Suppressor macrophage (primary cell): ENCODE measurements at regions not wholly inside any gene's neighbourhood (a gene's known extent, or its start where the extent isn't known, plus 50 kb on each side); places are given as distances from the start of the nearest gene placed in this dataset.

Source experiments
- DNase-seq, 4 experiments: peaks; one replicate each; pipeline ENCODE4 v3.0.0-alpha.2; 2020 to 2022

DNA sequence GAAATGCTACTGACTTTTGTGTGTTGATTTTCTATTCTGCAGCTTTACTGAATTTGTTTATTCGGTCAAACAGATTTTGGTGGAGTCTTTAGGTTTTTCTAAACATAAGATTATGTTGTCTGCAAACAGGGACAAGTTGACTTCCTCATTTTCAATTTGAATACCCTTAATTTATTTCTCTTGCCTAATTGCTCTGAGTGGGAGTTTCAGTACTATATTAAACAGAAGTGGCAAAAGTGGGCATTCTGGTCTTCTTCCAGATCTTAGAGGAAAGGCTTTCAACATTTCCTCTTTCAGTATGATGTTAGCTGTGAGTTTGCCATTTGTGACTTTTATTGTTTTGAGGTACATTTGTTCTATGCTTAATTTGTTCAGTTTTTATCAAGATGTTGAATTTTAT is 268.5 kb downstream of the WNT5A start:
- DNase-seq: peak in 2 of 4 experiments; percentile 41 to 49

DNA sequence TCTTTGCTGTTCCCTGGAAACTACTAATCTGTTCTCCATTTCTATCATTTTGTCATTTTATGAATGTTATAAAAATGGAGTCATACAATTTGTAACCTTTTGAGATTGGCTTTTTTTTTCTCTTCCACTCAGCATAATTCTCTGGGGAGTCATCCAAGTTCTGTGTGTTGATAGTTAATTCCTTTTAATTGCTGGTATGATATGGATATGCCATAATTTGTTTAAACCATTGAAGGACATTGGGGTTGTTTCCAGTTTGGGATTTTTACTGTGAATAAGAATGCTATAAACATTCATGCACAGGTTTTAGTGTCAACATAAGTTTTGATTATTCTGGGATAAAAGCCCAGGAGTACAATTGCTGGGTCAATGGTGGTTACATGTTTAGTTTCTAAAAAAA is 279.4 kb downstream of the WNT5A start:
- DNase-seq: no peak

DNA sequence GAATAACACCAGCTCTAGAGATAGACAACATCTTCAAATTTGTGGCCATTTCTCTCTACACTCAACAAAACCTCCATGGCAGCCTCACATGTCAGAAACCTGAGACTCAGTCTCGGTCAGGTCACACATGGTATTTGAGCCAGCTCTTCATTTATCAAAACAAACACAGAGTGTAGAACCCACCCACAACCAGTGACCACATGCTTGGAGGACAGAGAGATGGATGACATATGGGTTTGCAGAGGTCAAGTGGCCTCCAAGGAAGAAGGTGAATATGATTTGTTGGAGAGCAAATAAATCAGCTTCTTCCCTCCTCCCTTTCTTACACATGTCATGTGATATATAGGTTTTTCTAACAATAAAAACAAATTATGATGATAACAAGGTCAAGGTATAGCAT is 278.1 kb upstream of the LRTM1 start:
- no peak for DNase-seq

DNA sequence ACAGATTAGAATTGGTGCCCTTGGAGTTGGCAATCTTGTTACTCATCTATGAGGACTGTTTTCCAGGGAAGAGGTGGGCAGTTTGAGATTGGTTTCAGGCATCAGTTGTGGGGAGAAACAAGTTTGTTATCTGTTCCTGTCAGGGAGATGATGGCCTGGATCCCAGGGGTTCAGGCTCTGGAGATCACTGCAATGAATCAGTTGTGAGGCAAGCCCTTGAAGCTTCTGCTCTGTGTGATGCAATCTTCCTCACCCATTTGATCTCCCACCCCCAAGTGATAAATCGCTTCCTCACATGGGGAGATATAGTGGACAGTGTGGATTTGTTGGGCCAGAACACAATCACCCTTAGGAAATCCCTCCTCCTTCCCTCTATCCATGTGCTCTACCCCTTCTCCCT is 276.6 kb upstream of the LRTM1 start:
- DNase-seq: no peak

DNA sequence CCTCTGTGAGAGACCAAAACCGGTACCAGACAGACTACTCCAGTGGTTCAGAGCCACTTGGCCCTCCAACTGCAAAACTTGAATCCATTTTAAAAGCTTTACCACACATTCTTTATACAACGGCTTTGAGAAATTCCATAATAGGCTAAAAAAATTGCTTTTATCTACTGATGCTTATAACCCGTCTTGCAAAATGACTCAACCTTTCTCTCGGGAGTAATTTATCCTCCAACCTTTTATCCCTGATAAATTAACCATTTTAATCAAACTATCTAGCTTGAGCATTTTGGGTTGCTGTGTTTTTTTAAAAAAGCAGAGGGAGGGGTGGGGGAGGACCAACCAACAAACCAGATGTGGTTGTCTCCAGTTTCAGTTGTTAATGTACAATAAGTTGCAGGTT is 275.7 kb upstream of the LRTM1 start:
- no peak for DNase-seq

DNA sequence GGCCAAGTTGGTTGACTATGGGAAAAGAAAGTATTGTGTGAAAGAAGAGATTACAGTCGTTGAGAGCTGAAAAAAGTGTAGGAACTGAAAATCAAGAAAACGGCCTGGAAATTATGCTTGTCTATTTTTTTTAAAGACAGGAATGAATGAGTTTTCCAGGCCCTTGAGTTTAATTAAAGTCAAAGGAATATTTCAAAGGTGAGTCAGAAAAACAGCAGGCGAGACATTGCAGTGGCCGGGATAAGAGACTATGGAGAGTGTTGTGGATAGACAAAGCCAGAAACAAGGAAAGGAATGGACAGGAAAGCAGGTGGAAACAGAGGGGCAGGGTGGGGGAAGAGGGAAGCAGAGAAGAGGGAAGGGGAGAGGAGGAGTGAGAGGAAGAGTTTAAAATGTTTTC is 275.1 kb upstream of the LRTM1 start:
- DNase-seq: no peak

DNA sequence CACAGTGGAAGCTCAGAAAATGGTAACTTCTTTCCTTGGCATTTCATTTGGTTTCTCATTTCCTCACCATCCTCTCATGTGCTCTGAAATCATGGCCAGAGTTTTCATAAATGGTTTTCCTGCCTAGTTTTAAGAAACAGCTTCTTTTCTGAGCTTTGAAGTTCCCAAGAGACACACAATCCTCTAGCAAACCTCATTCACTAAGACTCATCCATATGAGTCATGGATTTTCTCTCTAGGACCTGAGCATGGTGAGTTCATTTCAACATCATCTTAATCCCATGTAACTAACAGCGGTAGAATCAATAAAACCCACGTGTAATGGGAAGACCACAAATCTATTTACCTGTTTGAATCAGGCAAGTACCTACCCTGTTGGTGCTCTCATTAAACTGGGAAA is 274.5 kb upstream of the LRTM1 start:
- no peak for DNase-seq

DNA sequence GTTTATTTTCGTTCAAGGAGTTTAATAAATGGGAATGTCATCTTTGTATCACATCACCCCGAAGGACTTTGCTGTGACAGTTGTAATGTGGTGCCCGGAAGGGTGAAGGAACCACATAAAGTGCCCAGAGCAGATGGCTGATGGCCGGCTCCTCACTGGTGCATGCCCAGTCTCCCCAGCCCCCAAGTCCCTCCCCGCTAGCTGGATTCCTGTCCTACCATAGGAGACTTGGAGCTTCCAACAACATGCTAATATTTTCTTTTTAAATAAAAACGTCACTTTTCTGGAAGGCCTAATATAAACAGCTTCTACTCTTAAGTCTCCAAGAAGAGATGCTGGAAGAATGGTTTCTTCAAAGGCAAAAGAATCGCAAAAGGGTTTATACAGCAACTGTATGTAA is 273.9 kb upstream of the LRTM1 start:
- DNase-seq: no peak

DNA sequence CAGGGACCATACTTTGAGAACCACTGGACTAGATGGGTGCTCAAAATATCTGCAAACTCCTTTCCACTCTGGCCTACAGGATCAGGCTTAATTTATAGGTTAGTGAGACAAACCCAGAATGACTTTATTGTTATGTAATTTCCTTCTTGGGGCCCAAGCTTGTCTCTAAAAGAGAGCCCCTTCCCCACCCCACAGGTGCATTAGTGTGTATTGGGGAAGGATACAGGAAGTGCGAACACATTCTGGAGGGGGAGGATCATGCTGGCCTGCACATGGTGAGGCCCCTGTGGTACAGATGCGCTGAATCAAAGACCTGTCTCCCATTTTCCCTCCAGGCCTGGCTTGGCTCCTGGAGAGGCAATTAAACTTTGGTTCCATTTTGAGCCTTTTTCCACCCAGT is 273.0 kb upstream of the LRTM1 start:
- DNase-seq: no peak

DNA sequence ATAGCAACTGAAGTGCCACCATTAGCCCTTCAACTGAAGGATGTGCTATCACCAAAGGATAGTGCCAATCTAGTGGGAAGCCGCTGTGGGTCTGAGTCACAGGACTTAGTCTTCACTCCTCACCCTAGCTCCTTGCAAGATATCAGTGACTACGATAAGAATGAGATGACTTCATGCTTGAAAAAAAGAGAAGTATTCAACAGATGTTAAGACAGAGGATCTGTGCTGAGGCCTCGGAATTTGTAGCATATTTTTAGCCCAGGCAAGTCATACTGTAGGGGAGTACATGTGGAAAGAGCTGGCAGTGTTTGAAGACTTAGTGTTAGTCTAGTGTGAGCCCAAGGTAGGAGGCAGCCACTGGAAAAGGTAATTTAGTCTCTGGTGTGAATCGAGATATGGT is 270.7 kb upstream of the LRTM1 start:
- peak in 1 of 4 experiments; percentile 27 for DNase-seq

DNA sequence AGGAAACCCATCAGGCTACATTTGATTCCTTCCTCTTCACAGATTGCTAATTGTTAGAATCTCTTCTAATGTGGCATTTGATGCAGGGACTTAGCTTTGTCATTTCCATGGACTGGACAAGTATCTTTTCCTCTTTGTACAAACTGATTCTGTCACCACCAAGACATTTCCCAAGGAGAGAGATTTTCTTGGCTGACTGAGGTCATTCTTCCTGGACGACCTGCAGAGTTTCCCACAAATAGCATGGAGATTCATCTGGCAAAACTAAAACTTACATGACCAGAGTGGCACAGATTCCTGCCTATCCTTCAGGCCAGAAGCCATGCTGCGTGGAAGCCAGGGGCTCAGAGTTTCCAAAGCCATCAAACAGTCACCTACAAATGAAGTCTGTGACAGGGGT is 269.2 kb upstream of the LRTM1 start:
- no peak for DNase-seq

DNA sequence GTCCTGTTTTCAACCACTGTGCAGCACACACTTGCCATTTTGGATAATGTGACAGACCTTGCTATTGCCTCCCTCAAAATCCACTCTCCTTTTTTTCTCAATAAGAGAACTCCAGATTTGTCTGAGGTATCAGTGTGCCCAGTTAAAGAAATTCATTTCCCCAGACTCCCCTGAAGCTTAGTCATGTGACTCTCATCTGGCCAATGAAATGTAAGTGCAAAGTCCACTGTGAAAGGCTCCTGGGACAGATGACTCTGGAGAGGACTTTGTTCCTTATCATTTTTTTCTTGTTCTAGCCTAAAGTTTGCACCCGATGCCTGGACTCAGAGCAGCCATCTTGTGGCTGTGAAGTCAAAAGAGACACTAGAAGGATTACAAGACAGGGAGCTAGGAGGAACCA is 268.6 kb upstream of the LRTM1 start:
- no peak for DNase-seq

DNA sequence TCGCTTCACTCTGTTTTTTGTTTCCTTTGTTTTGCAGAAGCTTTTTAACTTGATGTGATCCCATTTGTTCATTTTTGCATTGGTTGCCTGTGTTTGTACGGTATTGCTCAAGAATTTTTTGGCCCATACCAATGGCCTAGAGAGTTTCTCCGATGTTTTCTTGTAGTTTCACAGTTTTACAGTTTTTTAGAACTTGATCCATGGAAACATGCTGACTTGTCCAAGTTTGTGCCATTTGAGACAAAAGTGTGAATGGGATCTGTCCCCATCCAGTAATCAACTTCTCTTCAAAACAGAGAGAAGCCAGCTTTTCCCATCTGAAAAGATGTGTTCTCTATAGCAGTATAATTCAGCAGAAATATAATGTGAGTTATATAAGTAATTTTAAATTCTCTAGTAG is 266.5 kb upstream of the LRTM1 start:
- no peak for DNase-seq

DNA sequence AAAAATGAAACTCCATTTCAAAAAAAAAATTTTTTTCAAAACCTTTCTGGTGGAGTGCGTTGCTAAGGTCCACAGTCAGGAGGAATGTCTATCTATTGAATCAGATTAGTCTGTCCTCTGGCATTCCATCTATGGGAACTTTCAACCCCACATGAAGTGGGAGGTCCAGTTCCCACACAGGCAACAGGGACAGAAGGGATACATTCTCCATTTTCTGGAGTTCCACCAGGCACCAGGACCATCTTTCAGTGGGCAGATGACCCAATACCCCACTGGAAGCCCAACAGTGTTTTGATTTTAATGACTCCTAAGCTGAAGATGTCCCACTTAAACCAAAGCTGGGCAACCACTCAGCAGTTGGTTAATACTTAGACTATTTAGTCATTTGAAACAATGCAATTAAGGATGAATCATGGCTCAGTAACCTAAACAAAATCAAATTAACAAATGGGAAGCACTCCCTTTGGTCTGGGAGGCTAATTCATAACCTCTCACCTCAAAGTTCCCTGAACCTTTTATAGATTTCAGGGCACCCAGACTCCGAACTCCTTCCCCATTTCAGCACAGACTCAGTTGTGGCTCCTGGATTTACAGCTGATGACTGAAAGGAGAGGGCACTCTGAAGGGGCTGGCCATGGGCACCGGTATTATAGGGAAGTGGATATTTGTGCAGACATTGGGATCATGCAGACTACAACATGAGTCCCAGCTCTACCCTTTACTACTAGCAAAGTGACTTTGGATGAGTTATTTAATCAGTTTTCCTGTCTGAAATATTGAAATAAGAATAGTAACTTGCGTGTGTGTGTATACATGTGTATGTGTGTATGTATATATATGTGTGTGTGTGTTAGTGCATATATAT is 264.3 kb upstream of the LRTM1 start:
- DNase-seq: no peak

DNA sequence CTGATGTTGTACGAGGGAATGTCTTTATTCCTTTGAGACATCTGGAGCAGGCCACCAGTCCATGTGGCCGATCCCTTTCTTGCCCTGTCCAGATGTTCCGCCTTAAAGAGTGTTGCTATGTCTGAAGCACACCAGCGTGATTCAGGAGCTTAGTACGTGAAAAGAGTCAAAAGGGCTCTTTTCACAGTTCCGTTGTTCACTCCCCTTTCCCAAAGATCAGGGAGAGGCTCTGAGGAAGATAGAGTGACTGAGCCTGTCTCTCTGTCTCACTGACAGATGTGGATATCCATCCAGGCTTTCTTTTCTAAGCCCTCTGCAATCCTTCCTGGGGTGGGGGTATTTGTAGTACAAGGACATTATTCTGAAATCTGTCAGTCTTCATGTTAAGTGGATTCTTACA is 262.5 kb upstream of the LRTM1 start:
- DNase-seq: no peak

DNA sequence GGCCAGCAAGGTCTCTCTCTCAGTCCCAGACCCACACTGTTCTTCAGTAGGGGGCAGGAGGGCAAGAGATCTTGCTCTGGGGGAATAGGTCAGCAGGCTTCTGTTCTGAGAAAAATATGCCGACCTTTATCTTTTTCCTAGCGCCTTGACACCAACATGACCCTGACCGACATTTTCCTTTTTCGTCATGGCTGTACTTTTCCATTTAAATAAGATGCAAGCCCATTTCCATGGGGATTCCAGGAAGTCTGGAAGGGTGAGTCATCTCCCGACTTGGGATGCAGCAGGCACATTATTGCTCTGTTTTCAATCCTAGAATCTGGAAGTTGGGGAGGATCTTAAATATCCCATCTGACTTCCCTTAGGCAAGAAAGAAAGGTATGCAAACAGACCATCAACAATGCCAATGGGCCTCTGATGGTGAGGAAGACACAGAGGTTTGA is 261.5 kb upstream of the LRTM1 start:
- DNase-seq: no peak

DNA sequence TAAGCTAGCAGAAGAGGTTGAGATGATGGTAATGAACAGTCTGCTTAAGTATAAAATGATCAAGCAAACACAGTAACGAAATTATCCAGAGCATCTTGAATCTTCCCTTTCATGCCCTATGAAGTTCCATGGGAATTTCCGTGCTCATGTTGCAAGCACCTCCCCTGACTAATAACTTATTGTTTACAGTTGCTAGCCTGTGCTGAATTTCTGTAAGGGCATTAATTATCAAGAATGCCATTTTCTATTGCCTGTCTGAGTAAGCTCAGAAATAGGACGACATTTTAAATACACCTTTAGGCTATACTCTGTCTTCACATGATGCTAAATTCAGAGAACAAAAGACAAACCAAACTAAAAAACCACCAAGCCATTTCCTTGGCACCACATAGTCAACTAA is 257.5 kb upstream of the LRTM1 start:
- DNase-seq: no peak

DNA sequence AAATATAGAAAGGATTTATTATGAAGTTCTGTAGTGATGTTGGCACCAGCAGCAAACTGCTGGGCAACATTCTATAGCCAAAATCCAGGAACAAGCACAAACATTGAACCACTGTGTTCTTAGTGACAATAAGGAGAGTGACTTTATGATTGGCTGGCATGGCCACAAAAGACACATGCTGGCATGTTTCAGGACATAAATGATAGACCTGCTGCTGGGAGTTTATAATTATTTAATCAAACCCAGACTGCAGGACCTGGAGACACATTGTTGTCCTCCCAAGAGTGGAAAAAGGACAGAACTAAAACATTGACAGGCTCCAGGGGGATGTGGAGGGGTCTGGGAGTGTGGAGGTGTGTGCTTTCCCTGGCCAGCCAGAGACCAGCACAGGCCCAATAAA is 255.3 kb upstream of the LRTM1 start:
- no peak for DNase-seq

DNA sequence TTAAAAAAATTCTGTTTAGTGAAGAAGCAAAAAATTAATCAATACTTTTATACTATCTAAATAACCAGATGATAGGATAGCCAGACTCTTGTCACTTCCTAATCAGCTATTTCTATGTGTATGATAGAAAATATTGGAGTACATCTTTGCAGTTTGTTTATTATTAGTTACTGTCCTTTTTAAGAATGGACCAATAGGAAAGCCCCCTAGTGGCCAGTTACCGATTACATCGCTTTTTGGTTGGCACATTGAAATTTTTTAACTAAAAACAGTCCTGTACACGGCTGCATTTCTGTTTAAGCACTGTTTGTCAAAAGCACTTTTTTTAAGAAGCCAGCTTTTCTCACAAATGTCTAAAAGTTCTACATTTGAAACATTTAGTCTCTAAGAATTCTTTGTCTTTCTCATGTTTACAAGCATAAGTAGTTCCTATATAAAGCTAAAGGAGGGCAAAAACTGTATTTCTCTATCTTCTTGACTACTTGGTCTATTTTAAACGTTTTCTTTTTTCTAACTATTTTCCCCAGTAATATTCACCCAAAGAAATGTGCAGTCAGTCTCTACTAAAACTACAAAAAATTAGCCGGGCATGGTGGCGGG is 253.2 kb upstream of the LRTM1 start:
- DNase-seq: peak; percentile 59 to 81 (median 69)

DNA sequence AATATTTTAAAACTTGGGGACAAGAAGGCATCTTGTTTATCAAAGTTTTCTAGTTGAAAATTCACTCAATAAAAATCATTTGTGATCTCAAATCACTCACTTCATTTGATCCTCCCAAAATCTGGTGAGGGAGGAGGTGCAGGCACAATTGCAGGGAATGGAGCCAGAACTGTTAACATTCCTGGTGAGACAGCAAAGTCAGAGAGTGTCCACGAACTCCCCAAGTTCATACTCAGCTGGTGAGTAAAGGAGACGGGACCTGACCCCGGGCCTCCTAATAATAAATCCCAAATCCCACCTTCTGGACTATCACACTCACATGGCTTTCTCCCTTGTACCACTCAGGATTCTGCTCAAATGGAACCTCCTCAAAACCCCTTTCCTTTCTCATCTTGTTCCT is 252.3 kb upstream of the LRTM1 start:
- no peak for DNase-seq

DNA sequence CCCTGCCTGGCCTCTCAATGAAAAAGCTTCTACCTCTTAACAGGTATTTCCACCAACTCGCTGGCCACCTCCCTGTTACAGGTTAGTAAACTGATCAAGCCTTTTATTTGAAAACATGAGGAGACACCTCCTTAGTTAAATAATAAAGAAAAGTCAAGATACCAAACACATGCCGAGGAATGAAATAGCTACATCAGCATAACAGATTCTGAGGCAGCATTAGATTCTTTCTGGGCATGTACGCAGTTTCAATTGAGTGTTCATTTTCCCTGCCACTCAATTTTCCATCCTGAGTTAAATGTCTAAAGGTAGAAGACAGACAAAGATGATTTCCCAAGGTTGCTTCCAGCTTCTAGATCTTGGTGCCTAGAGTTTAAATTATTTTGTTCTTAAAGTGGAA is 250.5 kb upstream of the LRTM1 start:
- no peak for DNase-seq

DNA sequence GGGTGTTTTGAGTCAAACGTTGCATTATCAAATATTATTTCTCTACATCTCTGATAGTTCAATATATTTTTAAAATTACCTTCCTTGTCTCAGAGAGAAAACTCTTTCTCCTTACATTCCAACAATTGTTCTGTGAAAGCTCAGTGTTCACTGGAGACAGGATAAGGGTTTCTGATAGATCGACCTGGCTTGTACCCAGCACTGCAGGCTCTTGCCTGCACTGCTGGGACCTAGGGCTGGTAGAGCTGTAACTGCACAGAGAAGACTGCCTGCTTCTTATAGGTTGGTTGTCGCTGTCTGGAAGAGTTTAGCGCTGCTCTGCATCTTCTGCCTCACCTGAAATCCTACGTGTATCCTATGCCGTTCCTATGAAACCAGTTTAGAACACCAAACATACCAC is 249.9 kb upstream of the LRTM1 start:
- no peak for DNase-seq

DNA sequence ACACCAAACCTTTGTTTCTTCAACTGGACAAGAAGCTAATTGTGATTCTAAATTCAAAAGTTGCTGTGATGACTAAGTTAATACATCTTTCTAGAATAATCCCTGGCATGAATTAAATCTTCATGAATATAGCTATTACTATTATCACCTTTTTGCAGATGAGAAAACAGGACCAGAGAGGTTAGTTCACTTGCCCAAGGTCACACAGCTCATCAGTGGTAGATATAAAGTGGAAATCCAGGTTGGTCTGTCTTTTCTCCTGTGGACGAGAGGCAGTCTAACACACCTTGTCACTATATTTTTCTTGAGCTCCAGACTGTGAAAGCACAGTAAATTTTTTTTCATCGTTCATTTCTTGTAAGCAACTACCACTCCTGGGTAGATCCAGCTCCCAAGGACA is 247.6 kb upstream of the LRTM1 start:
- DNase-seq: no peak

DNA sequence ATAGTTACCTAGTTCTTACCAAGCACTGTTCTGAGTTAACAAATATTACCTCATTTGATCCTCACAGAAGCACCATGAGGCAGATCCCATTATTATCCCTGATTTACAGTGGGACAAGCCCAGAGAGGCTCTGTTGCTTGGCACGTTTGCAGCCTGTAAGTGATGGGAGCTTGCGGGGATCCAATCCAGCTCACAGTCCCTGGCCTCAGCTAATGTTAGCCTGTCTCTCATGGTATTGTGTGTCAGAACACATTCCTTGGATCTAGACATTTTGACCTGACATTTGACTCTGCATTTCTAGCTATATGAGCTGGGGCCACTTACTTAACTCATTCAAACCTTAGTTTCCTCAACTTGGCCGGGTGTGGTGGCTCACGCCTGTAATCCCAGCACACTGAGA is 246.9 kb upstream of the LRTM1 start:
- DNase-seq: no peak

DNA sequence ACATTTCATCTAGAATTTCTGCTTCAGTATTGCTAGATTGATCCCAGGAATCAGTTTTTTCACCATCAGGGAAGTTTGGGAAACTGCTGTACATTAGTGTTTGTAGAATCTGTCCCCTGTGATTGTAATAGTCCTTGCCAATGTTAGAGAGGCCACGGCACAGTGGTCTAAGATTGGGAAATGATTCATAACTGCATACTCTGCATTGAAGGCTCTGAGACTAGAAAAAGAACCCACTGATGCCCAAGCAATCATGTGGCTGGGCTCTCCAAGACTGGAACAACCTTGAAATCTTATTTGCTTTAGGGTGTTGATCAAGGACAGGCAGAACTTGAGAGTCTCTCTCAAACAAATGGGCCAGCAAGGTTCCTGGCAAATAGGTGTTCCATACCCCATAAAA is 245.6 kb upstream of the LRTM1 start:
- no peak for DNase-seq
